HG03342 (cell line): ENCODE measurements at regions not wholly inside any gene's neighbourhood (a gene's known extent, or its start where the extent isn't known, plus 50 kb on each side); places are given as distances from the start of the nearest gene placed in this dataset.
"Not testable (repeated sequence)": the region's sequence is repeated elsewhere in the genome, so short reads cannot be mapped to it uniquely, and the experiment has no call there.

Source experiments
- ATAC-seq: cut with Tn5 transposase; IDR thresholded peaks from one replicate; pipeline ENCODE4 v1.9.1; 2021; ENCODE audit warnings: mild to moderate bottlenecking, moderate library complexity; ENCODE audit not compliant: unreplicated experiment

GRCh38 chr4:97027728-97028410 is 1115.4 kb downstream of the STPG2 start:
- no peak for ATAC-seq

- no peak for ATAC-seq
Measured at GRCh38 chr4:97028785-97029184, 1114.5 kb downstream of the STPG2 start.

- ATAC-seq: not testable (repeated sequence)
Measured at GRCh38 chr4:97037411-97038145, 1105.7 kb downstream of the STPG2 start.

- no peak for ATAC-seq
Measured at GRCh38 chr4:97038146-97038516, 1105.1 kb downstream of the STPG2 start.

- no peak for ATAC-seq
Measured at GRCh38 chr4:97072666-97073065, 1070.6 kb downstream of the STPG2 start.

GRCh38 chr4:97073194-97073593 is 1070.1 kb downstream of the STPG2 start:
- no peak for ATAC-seq

GRCh38 chr4:97074531-97074930 is 1068.7 kb downstream of the STPG2 start:
- no peak for ATAC-seq

- no peak for ATAC-seq
Measured at GRCh38 chr4:97081951-97082350, 1061.3 kb downstream of the STPG2 start.

GRCh38 chr4:97097036-97097435 is 1046.2 kb downstream of the STPG2 start:
- ATAC-seq: not testable (repeated sequence)

- not testable (repeated sequence) for ATAC-seq
Measured at GRCh38 chr4:97101171-97101570, 1042.1 kb downstream of the STPG2 start.

GRCh38 chr4:97103252-97103651 is 1040.0 kb downstream of the STPG2 start:
- no peak for ATAC-seq

- ATAC-seq: no peak
Measured at GRCh38 chr4:97104006-97104405, 1039.3 kb downstream of the STPG2 start.

GRCh38 chr4:97104666-97105065 is 1038.6 kb downstream of the STPG2 start:
- no peak for ATAC-seq

- ATAC-seq: no peak
Measured at GRCh38 chr4:97105347-97106099, 1037.8 kb downstream of the STPG2 start.

- no peak for ATAC-seq
Measured at GRCh38 chr4:97106161-97106560, 1037.1 kb downstream of the STPG2 start.

GRCh38 chr4:97110506-97110905 is 1032.8 kb downstream of the STPG2 start:
- ATAC-seq: no peak

GRCh38 chr4:97116511-97116910 is 1026.8 kb downstream of the STPG2 start:
- no peak for ATAC-seq

GRCh38 chr4:97121493-97121892 is 1021.8 kb downstream of the STPG2 start:
- no peak for ATAC-seq

GRCh38 chr4:97123573-97123972 is 1019.7 kb downstream of the STPG2 start:
- ATAC-seq: no peak

GRCh38 chr4:97132435-97132834 is 1010.8 kb downstream of the STPG2 start:
- no peak for ATAC-seq

GRCh38 chr4:97134456-97134855 is 1008.8 kb downstream of the STPG2 start:
- ATAC-seq: no peak

- ATAC-seq: no peak
Measured at GRCh38 chr4:97139791-97140190, 1003.5 kb downstream of the STPG2 start.
